GM12878 (cell line): ENCODE measurements at regions not wholly inside any gene's neighbourhood (a gene's known extent, or its start where the extent isn't known, plus 50 kb on each side); places are given as distances from the start of the nearest gene placed in this dataset.

Experiments
- ATAC-seq: fragments of 200-7000 bp; cut with Tn5 transposase; 3 replicates; pipeline ENCODE4 v1.9.1; 2020; ENCODE audit warnings: mild to moderate bottlenecking, moderate library complexity
- BruUV-seq: library from RNA; stranded (reverse); fragments of 400-500 nt; replicated peaks from 2 replicates; lab custom pipeline; 2021; lab: Mats Ljungman, UMichigan
- CTCF ChIA-PET: fragments of 300-600 bp; sonication (Branson Sonifier 250); formaldehyde crosslinking; extraction: SDS; loops from one replicate; lab custom pipeline; 2021; ENCODE audit warnings: inconsistent platforms; lab: Yijun Ruan, JAX
- POLR2A ChIA-PET: fragments of 350-600 bp; formaldehyde crosslinking; extraction: SDS; loops from one replicate; lab custom pipeline; 2021; ENCODE audit warnings: inconsistent platforms; lab: Charles Lee
- RAD21 ChIA-PET: fragments of 300-600 bp; sonication (Branson Sonifier 250); formaldehyde crosslinking; loops from one replicate; lab custom pipeline; 2023; ENCODE audit warnings: antibody characterized with exemption; ENCODE audit not compliant: unreplicated experiment; lab: Charles Lee
- SMC1A ChIA-PET: fragments of 300-600 bp; sonication (Branson Sonifier 250); formaldehyde crosslinking; loops from one replicate; lab custom pipeline; 2023; ENCODE audit not compliant: unreplicated experiment, uncharacterized antibody; lab: Charles Lee
- DNase-seq: peaks from one replicate; pipeline ENCODE4 v3.0.0-alpha.2; 2011; ENCODE audit warnings: low read depth, low spot score
- FAIRE-seq: peaks from 3 replicates; lab custom pipeline; 2011; peaks lifted over from hg19 to GRCh38; lab: Jason Lieb, UNC
- H2AFZ ChIP-seq: 2 replicates; pipeline ENCODE4 v1.6.0; 2011; ENCODE audit warnings: low read depth, low read length, control low read depth; ENCODE audit not compliant: control insufficient read depth
- H3K27ac ChIP-seq: 2 replicates; pipeline ENCODE4 v1.5.1; 2011; ENCODE audit warnings: control low read depth; ENCODE audit not compliant: control insufficient read depth, insufficient read depth
- H3K27me3 ChIP-seq, 2 experiments: replicated peaks in 1 of 2; 2 replicates each; pipeline versions ENCODE4 v1.6.0 to v1.6.1; 2011; ENCODE audit warnings: low read length in 1 of 2; ENCODE audit not compliant: control insufficient read depth in 2 of 2, insufficient read depth in 2 of 2
- H3K36me3 ChIP-seq, 2 experiments: 2 replicates each; pipeline ENCODE4 v1.5.1; 2011; ENCODE audit warnings: low read length in 1 of 2; ENCODE audit not compliant: control insufficient read depth in 2 of 2, insufficient read depth in 2 of 2
- H3K4me1 ChIP-seq: 2 replicates; pipeline ENCODE4 v1.6.1; 2011; ENCODE audit warnings: mild to moderate bottlenecking, low read length, moderate library complexity, mixed read lengths; ENCODE audit not compliant: control insufficient read depth, insufficient read depth
- H3K4me2 ChIP-seq: 2 replicates; pipeline ENCODE4 v1.6.0; 2011; ENCODE audit warnings: control low read depth; ENCODE audit not compliant: control insufficient read depth, insufficient read depth
- H3K4me3 ChIP-seq: fragments of 200-600 bp; sonication (generic); 2 replicates; pipeline ENCODE4 v1.5.1; 2016
- H3K79me2 ChIP-seq: 2 replicates; pipeline ENCODE4 v1.6.0; 2011; ENCODE audit warnings: low read length; ENCODE audit not compliant: control insufficient read depth, insufficient read depth
- H3K9ac ChIP-seq: 2 replicates; pipeline ENCODE4 v1.8.0; 2011; ENCODE audit warnings: low read length, control low read depth, mixed read lengths; ENCODE audit not compliant: control insufficient read depth, insufficient read depth
- H3K9me3 ChIP-seq: replicated peaks from 3 replicates; pipeline ENCODE4 v1.5.1; 2011; ENCODE audit warnings: mild to moderate bottlenecking, low read length; ENCODE audit not compliant: control insufficient read depth, insufficient read depth
- H4K20me1 ChIP-seq: 2 replicates; pipeline ENCODE4 v1.6.0; 2011; ENCODE audit not compliant: control insufficient read depth, insufficient read depth
- CBFB ChIP-seq: IDR thresholded peaks from 2 replicates; pipeline ENCODE4 v1.6.1; 2016; ENCODE audit warnings: antibody characterized with exemption, low read depth
- CBX5 ChIP-seq: sonication (generic); IDR thresholded peaks from 2 replicates; pipeline ENCODE4 v1.6.1; 2016; ENCODE audit warnings: low read depth, moderate library complexity, mild to moderate bottlenecking, inconsistent platforms
- EGR1 ChIP-seq, 2 experiments: IDR thresholded peaks; 1 replicate in 1 of 2; 2 replicates in 1 of 2; pipeline ENCODE4 v1.6.1; 2011 to 2012; ENCODE audit warnings: low read depth in 2 of 2, low read length in 2 of 2, borderline replicate concordance in 1 of 2, mild to moderate bottlenecking in 1 of 2, moderate library complexity in 1 of 2
- ETV6 ChIP-seq, 2 experiments: fragments of 450-650 bp in 1 of 2; IDR thresholded peaks in 1 of 2; conservative IDR thresholded peaks in 1 of 2; 2 replicates each; pipeline ENCODE4 v1.6.1; 2014; ENCODE audit warnings: antibody characterized with exemption in 1 of 2, borderline replicate concordance in 1 of 2, low read depth in 1 of 2, mild to moderate bottlenecking in 1 of 2, moderate library complexity in 1 of 2
- GABPA ChIP-seq: IDR thresholded peaks from 2 replicates; pipeline ENCODE4 v1.6.1; 2014; ENCODE audit warnings: antibody characterized with exemption, low read depth, mild to moderate bottlenecking, inconsistent platforms
- HSF1 ChIP-seq: fragments of 150-350 bp; IDR thresholded peaks from 2 replicates; pipeline ENCODE4 v1.6.1; 2014; ENCODE audit warnings: mild to moderate bottlenecking, low read depth, low read length
- IKZF1 ChIP-seq: fragments of 450-650 bp; conservative IDR thresholded peaks from 2 replicates; pipeline ENCODE4 v1.6.1; 2017; ENCODE audit warnings: antibody characterized with exemption, mild to moderate bottlenecking
- JUNB ChIP-seq: IDR thresholded peaks from 2 replicates; pipeline ENCODE4 v1.6.1; 2016; ENCODE audit warnings: antibody characterized with exemption, mild to moderate bottlenecking
- PKNOX1 ChIP-seq: fragments of 450-650 bp; IDR thresholded peaks from 2 replicates; pipeline ENCODE4 v1.6.1; 2016; ENCODE audit warnings: mild to moderate bottlenecking
- RB1 ChIP-seq: fragments of 450-650 bp; formaldehyde crosslinking; IDR thresholded peaks from 2 replicates; pipeline ENCODE4 v1.6.1; 2017; ENCODE audit warnings: mild to moderate bottlenecking, borderline replicate concordance
- RBBP5 ChIP-seq: fragments of 200-600 bp; sonication (generic); conservative IDR thresholded peaks from 2 replicates; pipeline ENCODE4 v1.6.1; 2016
- REST ChIP-seq: IDR thresholded peaks from 2 replicates; pipeline ENCODE4 v1.6.1; 2012; ENCODE audit warnings: mild to moderate bottlenecking, low read depth, low read length
- YY1 ChIP-seq: IDR thresholded peaks from 2 replicates; pipeline ENCODE4 v1.6.1; 2011; ENCODE audit warnings: low read depth, mild to moderate bottlenecking, low read length
- WGBS: methylation state at CpG from one replicate; pipeline ENCODE4 v1.1.6; 2016; ENCODE audit warnings: low lambda C conversion rate; ENCODE audit not compliant: insufficient replicate concordance, insufficient coverage; ENCODE audit errors: missing lambda C conversion rate; 5-methylcytosine and 5-hydroxymethylcytosine counted together
- in situ Hi-C: fragments of 300-500 bp; cut with MboI; formaldehyde crosslinking; loops from 9 replicates; pipeline ENCODE4 v1.14.3; 2018; ENCODE audit warnings: mixed read lengths
- intact Hi-C: fragments of 100-400 bp; cut with micrococcal nuclease; formaldehyde crosslinking; loops from one replicate; pipeline ENCODE4 v1.14.2; 2022; ENCODE audit not compliant: unreplicated experiment

DNA sequence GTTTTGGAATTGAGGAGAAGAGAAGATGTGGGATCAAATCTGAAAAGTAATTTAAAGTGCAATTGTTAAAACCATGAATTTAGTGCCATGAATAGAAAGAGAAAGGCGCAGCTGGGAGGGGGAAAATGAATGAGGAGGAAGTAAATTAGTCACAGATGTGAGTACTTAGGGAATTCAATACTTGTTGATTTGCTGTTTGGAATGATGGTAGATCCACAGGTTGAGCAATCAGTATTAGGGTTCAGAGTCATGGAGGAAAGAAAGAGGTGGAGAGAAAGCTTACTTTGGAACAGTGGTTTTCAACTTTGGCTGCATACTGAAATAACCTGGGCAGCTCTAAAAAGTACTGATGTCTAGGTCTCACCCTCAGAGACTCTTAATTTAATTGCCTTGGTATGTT is 229.7 kb upstream of the ASCC3 start (continued):
- no peak for TF ChIP-seq REST
- TF ChIP-seq RBBP5: no peak
- no peak for TF ChIP-seq EGR1 (IDR thresholded peaks at IDR 0.05; ENCODE audit: borderline replicate concordance in 1 of 2, low read depth in 2 of 2, low read length in 2 of 2)

DNA sequence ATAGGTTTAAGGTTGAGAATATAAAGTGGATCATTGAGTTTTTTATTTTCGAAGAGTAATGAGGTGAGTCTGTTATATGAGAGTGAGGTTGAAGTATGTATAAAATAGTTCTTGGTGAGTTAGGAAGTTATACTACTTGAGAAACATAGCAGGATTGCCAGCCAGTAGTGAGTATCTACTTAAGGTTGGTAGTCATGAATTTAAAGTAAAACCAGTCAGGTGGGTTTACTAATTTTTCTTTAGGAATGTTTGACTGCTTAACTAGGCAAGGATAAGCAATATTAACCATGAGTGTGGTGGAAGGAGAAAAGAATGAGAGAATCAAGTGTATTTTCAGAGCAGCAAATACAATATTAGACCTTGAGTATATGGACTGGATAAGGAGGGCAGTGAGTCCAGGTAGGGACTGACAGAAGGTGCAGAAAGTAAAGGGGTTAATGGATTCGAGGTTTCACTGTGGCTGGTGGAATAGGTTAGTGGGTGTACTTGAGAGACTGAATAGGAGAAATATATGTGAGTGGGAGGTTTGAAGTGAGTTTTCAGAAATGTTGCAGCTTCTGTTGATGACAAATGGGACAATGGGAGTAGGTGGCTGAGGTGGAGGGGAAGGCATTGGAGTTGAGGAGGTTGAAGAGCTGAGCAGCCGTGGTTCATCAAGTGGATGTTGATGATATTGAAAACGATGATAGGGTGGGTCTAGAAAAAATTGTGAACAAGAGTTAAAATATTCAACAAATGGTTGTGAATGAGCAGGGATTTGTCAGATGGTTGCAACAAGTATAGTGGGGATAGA is 232.5 kb upstream of the ASCC3 start:
- 2% methylated on average over 4 of the region's 4 CpGs for WGBS
- POLR2A ChIA-PET: no interaction called here

More for the DNA sequence above, 232.5 kb upstream of the ASCC3 start:
- no peaks in the 10 kb centered on the region for H3K36me3 ChIP-seq
- no peak overlapping the region for H3K4me3 ChIP-seq
- no TSS peak for BruUV-seq
- no peaks in the 10 kb centered on the region for H3K4me1 ChIP-seq
- FAIRE-seq (no peak), ATAC-seq (no peak), DNase-seq (no peak)
- in situ Hi-C loops: no loop called here
- no peaks in the 10 kb centered on the region for H3K79me2 ChIP-seq
- SMC1A ChIA-PET: interaction anchor here (1.4 kb wide), 2 partner anchors 36 to 113 kb away, joined by 3 to 5 read pairs; no protein-coding TSS in a partner anchor
- H2AFZ ChIP-seq: no peak overlapping the region
- TF ChIP-seq IKZF1 (no peak), PKNOX1 (no peak), GABPA (no peak), YY1 (no peak), CBFB (no peak), JUNB (no peak), RB1 (no peak), HSF1 (no peak), ETV6 (conservative IDR thresholded peaks at IDR 0.05 in 1 of 2, IDR thresholded peaks at IDR 0.05 in 1 of 2; ENCODE audit: borderline replicate concordance in 1 of 2, low read depth in 1 of 2) (no peak), CBX5 (no peak)
- intact Hi-C loops: loop anchor here (2.0 kb wide), 1 partner anchor 113 kb away; no protein-coding TSS in a partner anchor
- H3K9me3 ChIP-seq: no peaks in the 10 kb centered on the region
- no peak overlapping the region for H3K9ac ChIP-seq
- RAD21 ChIA-PET: interaction anchor here (1.6 to 1.8 kb wide), 2 partner anchors 13 to 113 kb away, joined by 3 to 5 read pairs; no protein-coding TSS in a partner anchor
- H3K27ac ChIP-seq: no peak overlapping the region
- CTCF ChIA-PET: interaction anchor here (0.6 to 2.1 kb wide), 6 partner anchors 9 to 266 kb away, joined by 3 to 14 read pairs (median 4); no protein-coding TSS in a partner anchor
- no peak overlapping the region for H3K4me2 ChIP-seq
- H4K20me1 ChIP-seq: no peaks in the 10 kb centered on the region
- H3K27me3 ChIP-seq: 0 out of 4 replicates have a peak, but pooled peaks cover 0 to 1% of the 10 kb centered on the region in 2 experiments
